ENCODE measurements at regions not wholly inside any gene's neighbourhood (a gene's known extent, or its start where the extent isn't known, plus 50 kb on each side); places are given as distances from the start of the nearest gene placed in this dataset.

- peak; percentile 12 for DNase-seq
Measured at GRCh38 chr21:45338311-45339017, 50.8 kb upstream of the POFUT2 start.

- DNase-seq = no peak
Measured at GRCh38 chr21:45339421-45340402, 52.0 kb upstream of the POFUT2 start.

GRCh38 chr21:45340515-45340914, 52.8 kb upstream of the POFUT2 start:
- DNase-seq = no peak

- no peak for DNase-seq
Measured at GRCh38 chr21:45341261-45341660, 53.6 kb upstream of the POFUT2 start.

GRCh38 chr21:45341779-45342178, 54.1 kb upstream of the POFUT2 start:
- no peak for DNase-seq

- DNase-seq = no peak
Measured at GRCh38 chr21:45343891-45344290, 56.2 kb upstream of the POFUT2 start.

GRCh38 chr21:45344576-45344975, 56.9 kb upstream of the POFUT2 start:
- no peak for DNase-seq

- DNase-seq = no peak
Measured at GRCh38 chr21:45347048-45347711, 57.8 kb upstream of the COL18A1 start.

GRCh38 chr21:45347712-45348499, 57.1 kb upstream of the COL18A1 start:
- no peak for DNase-seq

GRCh38 chr21:45348591-45349327, 56.2 kb upstream of the COL18A1 start:
- DNase-seq = no peak

GRCh38 chr21:45350206-45350854, 54.6 kb upstream of the COL18A1 start:
- no peak for DNase-seq

- no peak for DNase-seq
Measured at GRCh38 chr21:45351061-45351460, 53.9 kb upstream of the COL18A1 start.

GRCh38 chr21:45351526-45352275, 53.3 kb upstream of the COL18A1 start:
- DNase-seq = no peak

GRCh38 chr21:45352621-45353139, 52.3 kb upstream of the COL18A1 start:
- no peak for DNase-seq

- no peak for DNase-seq
Measured at GRCh38 chr21:45353200-45353599, 51.8 kb upstream of the COL18A1 start.

GRCh38 chr21:45354970-45355369, 50.0 kb upstream of the COL18A1 start:
- no peak for DNase-seq

Measured in left hindlimb (tissue), 1 donor.